ENCODE measurements at regions not wholly inside any gene's neighbourhood (a gene's known extent, or its start where the extent isn't known, plus 50 kb on each side); places are given as distances from the start of the nearest gene placed in this dataset.

- no peak for DNase-seq (ENCODE audit: extremely low read depth, low read depth)
- TF ChIP-seq, protein P1, sequence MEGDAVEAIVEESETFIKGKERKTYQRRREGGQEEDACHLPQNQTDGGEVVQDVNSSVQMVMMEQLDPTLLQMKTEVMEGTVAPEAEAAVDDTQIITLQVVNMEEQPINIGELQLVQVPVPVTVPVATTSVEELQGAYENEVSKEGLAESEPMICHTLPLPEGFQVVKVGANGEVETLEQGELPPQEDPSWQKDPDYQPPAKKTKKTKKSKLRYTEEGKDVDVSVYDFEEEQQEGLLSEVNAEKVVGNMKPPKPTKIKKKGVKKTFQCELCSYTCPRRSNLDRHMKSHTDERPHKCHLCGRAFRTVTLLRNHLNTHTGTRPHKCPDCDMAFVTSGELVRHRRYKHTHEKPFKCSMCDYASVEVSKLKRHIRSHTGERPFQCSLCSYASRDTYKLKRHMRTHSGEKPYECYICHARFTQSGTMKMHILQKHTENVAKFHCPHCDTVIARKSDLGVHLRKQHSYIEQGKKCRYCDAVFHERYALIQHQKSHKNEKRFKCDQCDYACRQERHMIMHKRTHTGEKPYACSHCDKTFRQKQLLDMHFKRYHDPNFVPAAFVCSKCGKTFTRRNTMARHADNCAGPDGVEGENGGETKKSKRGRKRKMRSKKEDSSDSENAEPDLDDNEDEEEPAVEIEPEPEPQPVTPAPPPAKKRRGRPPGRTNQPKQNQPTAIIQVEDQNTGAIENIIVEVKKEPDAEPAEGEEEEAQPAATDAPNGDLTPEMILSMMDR (IDR thresholded peaks at IDR 0.05; ENCODE audit: low read depth, low read length), result no peak
These were observed 173.4 kb downstream of the DAD1 start for GRCh38 chr14:22415605-22415959.

GRCh38 chr14:22414876-22415604 lies 174.0 kb downstream of the DAD1 start:
- TF ChIP-seq, protein P1 (IDR thresholded peaks at IDR 0.05; ENCODE audit: low read depth, low read length), result no peak

DNA sequence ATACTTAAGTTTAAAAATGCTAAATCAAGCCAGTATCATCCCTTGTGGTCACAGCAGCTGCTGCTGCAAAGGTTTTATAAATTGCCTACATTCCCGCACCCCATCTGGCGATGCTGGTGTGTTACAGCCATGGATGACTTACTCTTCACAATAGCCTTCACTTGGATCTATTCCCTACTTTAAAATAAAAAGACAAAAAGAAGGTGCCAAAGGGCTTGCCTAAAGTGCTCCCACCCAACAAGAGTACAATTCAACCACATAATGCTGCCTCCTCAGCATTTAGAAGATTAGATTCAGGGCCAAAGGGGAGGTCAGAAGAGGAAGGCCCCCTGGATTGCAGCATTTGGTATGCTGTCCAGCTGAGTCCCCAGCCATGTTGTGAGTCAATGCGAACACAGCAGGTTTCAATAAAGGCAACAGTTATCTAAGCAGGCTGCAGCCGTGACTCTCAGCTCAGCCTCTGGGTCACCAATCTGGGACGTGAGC lies 176.1 kb downstream of the DAD1 start:
- TF ChIP-seq, protein P1 (IDR thresholded peaks at IDR 0.05; ENCODE audit: low read depth, low read length), result no peak
- no peak for DNase-seq (ENCODE audit: extremely low read depth, low read depth)

More at GRCh38 chr14:22414876-22415604, 174.0 kb downstream of the DAD1 start:
- DNase-seq (ENCODE audit: extremely low read depth, low read depth), result no peak

- DNase-seq (ENCODE audit: extremely low read depth, low read depth), result no peak
- TF ChIP-seq, protein P1 (IDR thresholded peaks at IDR 0.05; ENCODE audit: low read depth, low read length), result no peak
These were observed 177.5 kb downstream of the DAD1 start for GRCh38 chr14:22411398-22412055.

- DNase-seq (ENCODE audit: extremely low read depth, low read depth), result no peak
- TF ChIP-seq, protein P1 (IDR thresholded peaks at IDR 0.05; ENCODE audit: low read depth, low read length), result no peak
These were observed 178.5 kb downstream of the DAD1 start for GRCh38 chr14:22410497-22410896.

GRCh38 chr14:22409006-22409405 lies 180.0 kb downstream of the DAD1 start:
- DNase-seq (ENCODE audit: extremely low read depth, low read depth), result no peak
- TF ChIP-seq, protein P1 (IDR thresholded peaks at IDR 0.05; ENCODE audit: low read depth, low read length), result no peak

- DNase-seq (ENCODE audit: extremely low read depth, low read depth), result no peak
- TF ChIP-seq, protein P1 (IDR thresholded peaks at IDR 0.05; ENCODE audit: low read depth, low read length), result no peak
These were observed 180.5 kb downstream of the DAD1 start for GRCh38 chr14:22408547-22408946.

Measured in AG09319 (cell line).